GM19025 (cell line): ENCODE measurements at regions not wholly inside any gene's neighbourhood (a gene's known extent, or its start where the extent isn't known, plus 50 kb on each side); places are given as distances from the start of the nearest gene placed in this dataset.

Source experiments
- ATAC-seq: cut with Tn5 transposase; IDR thresholded peaks from one replicate; pipeline ENCODE4 v1.9.1; 2021; ENCODE audit warnings: mild to moderate bottlenecking, low read depth, moderate library complexity; ENCODE audit not compliant: unreplicated experiment

DNA sequence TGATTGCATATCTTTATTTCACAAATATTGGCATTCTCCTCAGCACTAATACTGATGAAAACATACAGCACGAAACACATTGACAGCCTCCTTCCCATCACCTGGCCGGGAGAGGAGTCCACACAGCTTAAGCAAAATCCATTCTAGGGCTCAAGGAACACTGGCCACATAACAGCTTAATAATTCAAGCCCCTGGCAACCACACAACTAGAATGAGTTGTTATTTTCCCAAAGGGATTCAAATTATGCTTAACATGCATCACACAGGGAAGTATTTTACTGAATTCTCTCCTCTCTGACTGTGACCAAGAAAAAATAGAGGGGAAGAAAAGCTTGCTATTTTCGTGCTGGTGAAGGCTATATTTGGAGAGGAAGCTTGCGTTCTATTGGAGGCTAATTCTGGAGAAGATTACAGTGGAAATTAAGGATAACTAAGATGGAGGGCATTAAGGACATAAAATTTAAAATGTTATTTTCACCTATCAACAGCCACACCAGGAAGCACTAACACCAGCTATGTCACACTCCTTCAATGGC lies 198.5 kb downstream of the ADGRG6 start:
- no peak for ATAC-seq

DNA sequence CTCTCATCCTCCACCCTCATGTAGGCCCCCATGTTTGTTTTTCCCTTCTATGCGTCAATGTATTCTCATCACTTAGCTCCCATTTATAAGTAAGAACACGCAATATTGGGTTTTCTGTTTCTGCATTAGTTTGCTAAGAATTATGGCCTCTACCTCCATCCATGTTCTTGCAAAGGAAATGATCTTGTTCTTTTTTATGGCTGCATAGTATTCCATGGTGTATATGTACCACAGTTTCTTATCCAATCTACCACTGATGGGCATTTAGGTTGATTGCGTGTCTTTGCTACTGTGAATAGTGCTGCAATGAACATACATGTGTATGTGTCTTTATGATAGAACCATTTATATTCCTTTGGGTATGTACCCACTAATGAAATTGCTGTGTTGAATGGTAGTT lies 200.0 kb downstream of the ADGRG6 start:
- ATAC-seq = no peak

DNA sequence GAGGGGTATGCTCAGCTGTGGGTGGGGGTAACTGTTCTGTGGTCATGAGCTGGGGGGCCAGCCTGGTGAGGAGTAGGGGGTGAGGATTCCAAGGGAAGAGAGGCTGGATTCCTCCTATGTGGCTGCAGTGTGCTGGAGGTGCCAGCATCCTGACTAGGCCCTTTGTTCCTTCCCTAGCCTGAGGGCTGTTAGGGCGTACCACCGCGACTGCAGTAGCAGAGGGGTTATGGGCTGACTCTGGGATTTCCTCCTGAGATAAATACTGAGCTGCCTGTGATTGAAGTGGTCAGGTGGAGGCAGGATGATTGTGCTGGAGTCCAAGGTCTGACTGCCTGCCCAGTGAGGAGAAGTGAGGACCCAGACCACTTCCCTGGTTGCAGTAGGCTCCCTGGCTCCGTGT lies 205.3 kb downstream of the ADGRG6 start:
- ATAC-seq = no peak

DNA sequence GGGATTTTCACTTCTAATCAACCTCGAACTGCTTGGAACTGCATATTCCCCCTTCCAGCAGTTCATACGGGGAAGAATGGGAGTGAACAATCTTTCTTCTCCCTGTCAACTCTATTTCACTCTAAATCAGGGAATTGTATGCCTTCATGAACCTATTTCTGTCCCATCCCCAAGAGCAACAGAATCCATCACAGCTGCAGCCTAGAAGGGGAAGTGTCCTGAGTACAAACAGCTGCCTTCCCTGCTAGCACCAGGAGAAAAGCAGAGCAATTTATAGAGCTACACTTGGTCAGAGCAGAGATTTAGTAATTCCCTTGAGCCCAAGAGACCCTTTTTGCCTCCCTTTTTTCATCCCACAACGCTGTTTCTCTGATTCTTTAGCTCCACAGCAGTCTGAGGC lies 208.4 kb downstream of the ADGRG6 start:
- ATAC-seq = no peak

DNA sequence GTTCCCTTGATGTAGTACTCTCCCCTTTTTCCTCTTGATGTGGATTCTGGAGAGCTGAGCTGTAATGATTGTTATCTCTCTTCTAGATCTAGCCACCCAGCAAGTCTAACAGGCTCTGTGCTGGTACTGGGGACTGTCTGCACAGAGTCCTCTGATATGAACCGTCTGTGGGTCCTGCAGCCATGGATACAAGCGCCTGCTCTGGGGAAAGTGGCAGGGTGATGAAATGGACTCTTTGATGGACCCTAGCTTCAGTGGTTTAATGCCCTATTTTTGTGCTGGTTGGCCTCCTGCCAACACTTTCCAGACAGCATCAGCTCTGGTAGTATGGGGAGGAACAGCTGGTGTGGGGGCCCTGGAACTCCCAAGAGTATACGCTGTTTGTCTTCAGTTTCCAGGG lies 216.3 kb downstream of the ADGRG6 start:
- ATAC-seq = no peak

DNA sequence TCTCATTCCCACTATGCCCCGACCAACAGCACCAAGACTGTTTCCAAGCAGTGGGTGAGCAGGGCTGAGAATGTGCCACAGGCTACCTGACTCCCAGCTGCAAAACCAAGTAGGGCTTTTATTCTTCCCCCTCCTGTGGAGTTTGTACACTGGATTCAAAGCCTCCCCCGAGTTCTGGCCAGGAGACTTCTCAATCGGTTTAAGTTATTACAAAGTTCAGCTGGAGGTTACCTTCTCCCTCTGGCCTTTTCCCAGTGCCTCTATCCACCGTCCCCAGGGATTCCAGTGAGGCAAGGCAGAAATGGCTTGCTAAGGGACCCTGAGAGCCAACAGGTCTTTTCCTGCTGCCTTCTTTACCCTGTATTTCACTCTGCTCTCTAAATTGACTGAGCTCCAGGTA lies 217.0 kb downstream of the ADGRG6 start:
- no peak for ATAC-seq

DNA sequence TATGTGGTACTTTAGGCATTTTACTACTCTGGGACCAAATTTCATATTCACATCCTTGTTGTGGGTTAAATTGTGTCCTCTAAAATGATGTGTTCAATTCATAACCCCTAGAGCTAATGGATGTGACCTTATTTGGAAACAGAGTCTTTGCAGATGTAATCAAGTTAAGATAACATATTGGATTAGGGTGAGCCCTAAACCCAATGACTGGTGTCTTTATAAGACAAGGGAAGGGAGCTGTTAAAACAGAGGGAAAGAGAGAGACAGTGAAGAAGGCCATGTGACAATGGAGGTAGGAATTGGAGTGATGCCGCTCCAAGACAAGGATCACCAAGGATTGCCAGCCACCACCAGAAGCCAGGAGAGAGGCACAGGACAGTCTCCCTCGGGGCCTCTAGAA lies 220.0 kb downstream of the ADGRG6 start:
- no peak for ATAC-seq

DNA sequence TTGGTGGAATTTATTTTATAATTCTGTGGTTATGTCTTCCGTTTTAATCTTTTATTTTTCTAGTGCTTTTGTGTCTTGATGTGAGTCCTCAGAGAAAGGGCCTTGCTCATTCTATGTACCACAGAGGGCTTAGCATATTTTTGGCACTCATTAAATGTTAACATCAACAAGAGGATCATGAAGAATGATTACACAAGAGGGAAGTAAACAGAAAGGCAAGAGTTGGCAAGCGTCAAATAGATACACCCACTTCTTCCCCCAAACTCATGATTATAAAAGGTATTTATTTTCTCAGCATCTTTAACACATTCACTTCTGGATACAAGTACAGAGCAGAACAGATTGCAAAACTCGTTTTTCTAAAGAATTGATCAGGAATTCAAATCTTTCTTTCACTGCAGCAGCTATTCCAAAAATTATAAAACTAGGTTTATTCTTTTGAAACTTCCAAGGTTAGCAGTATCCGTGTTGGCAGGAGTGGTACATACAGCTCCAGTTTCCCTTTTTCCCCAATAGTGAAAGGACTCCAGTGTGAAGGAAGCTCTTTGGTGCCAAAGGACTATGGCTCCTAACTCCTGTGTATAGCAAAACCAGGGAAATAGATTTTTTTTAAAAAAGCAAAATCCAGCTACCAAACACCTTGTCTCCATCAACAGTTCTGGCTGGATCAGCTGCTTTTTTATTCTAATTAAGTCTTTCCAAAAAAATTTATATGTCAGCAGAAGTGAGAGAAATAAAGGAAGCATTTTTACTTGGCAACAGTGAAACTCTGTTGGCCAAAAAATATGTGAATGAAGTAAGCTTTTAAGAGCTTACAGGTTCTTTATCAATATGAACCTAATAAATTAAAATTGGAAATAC lies 221.9 kb downstream of the ADGRG6 start:
- ATAC-seq = no peak

DNA sequence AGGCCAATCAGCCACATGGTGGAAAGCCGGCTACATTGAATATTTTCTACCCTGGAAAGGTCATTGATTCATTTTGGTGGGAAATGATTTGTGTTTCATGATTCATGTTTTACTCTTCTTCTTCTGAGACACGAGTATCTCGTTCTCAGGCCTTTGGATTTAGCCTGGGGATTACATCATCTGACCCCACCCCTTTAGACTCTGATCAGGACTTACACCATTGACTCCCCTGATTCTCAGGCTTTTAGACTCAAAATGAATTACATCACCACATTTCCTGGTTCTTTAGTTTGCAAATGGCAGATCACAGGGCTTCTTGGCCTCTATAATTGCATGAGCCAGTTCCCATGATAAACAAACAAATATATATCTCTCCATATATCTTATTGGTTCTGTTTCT lies 228.8 kb downstream of the ADGRG6 start:
- no peak for ATAC-seq

DNA sequence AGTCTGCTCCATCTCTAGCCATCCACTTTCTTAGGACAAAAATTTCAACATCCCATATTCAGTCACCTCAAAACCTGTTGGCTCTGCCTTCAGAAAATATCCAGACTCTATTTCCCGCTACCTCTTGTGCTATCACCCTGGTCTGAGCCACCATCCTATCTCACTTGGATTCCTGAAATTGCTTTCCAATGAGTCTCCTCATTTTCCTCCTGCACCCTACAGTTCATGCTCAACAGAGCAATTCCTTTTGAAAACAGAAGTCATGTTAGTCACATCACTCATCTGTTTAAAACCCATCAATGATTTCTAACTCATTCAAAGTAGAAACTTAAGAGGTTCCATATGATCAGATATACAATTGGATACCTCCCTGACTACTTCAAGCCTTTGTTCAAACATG lies 229.9 kb downstream of the ADGRG6 start:
- ATAC-seq = no peak

DNA sequence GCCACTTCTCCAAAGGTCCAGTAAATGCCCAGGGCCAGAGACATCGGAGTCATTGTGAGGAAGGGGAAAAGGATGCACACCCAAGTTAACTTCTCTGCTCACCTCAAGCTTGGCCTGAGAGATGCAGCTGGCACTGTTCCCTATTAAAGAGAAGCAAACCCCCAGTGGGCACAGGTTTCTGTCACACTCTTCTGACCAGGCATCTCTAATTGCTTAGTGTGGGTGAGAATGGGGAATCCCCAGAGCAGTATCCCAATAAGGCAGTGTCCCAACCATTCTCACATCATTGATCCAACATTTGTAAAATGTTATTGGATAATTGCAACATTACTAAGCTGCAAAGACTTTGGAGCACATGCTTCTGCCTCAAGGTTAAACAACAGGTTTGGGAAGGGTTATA lies 232.3 kb downstream of the ADGRG6 start:
- ATAC-seq = no peak

DNA sequence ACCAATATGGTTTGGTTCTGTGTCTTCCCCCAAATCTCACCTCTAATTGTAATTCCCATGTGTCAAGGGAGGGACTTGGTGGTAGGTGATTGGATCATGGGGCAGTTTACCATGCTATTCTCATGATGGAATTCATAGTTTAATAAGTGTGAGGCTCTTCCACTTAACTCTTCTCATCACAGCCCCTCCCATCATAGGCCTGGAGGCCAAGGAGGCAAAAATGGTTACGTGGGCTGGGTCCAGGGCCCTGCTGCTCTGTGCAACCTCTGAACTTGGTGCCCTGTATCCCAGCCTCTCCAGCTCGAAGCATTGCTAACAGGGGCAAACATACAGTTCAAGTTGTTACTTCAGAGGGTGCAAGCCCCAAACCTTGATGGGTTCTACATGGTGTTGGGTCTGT lies 232.7 kb downstream of the ADGRG6 start:
- ATAC-seq = no peak

DNA sequence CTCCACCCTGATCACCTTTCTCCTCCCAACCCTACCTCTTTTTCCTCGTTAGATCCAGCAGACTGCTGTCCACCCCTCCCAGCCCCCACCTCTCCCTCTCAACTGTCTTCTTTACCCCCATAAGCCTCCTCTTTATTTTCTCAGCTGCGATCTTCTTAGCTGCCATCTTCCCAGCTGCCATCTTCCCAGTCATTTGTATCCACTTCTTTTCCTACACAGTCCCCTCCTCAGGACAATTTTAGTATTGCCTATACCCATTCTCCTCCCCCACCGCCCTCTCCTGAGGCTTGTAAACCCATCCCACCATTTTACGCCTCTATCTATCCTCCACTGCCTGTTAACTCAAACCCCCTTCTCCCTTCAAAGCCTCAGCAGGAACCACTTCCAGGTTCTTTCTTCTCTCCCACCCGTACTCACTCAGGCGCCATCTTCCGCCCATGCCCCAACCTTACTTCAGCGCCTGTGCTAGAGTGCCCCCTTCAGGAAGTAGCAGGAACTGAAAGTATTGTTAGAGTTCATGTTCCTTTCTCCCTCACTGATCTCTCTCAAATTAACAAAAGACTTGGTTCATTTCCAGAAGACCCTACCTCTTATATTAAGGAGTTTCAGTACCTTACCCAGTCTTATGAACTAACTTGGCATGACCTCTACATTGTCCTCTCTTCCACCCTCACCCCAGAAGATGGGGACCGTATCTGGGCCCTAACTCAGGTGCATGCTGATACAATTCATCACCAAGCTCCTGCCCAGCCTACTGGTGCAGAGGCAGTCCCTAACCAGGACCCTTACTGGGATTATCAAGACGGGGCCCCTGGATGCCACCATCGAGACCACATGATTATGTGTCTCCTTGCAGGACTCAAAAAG lies 236.0 kb downstream of the ADGRG6 start:
- no peak for ATAC-seq

DNA sequence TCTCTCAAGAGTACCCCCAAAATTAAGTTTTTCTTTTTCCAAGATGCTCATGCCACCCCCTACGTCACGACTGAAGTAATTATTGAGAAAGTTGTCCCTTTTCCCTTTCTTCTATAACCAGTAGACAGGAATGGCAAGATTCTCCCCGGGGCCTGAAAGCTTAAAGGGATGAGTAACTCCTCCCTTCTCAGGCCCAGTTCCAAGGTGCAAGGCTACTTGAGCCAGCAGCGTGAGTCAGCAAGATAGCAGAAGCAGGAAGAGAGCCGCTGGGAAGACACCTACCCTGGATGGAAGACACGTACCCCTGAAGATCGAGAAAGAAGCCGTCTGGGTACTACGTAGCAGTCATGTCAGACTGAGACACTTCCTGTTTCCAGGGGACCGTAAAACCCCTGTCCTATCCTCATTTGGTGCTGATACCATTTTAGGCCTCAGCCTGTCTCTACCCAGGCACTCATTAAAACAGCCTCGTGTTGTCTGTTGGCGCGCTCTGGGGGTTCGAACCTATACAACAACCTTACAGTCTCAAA lies 241.0 kb downstream of the ADGRG6 start:
- no peak for ATAC-seq

DNA sequence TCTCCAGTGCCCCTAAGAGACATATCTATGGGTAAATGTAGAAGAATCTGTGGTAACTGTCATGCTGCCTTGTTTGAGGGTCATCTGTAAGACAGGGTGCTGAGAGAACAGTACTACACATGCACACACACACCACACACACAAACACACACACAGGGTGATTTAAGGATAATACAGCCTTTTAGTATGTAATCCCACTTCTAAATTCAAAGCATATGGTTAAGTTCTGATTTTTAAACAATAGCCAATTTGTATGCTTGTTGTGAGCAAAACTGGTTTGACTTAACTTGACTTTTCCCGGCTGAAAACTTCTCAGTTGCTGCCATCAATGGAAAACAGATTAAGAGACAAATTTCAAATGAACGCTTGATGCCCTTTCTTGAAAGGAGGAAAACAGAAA lies 241.8 kb downstream of the ADGRG6 start:
- ATAC-seq = no peak

DNA sequence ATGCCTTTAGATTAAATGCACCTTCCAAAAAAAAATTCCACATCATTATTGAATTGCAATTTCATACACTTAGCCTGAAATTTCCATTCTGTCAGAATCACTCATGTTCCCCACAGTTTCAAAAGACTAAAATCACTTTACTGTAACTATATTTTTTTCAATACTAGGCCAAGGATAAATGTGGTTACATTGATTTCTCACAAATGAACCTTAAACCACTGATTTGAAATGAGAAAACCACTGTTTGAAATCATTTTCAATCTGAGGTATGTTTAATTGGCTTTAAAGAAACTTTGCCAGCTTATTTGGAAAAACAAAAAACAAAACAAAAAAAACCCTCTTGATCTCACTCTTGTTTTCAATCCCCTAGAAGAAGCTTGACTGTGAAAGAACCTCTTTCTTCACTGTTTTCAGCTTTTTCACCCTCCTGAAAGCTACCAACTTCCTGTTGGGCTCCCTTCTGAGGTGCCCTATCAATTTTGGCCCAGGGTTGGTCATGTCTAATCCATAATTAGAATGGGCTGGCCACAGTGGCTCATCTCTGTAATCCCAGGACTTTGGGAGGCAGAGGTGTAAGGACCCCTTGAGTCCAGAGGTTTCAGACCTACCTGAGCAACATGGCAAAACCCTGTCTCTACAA lies 242.5 kb downstream of the ADGRG6 start:
- ATAC-seq = no peak

DNA sequence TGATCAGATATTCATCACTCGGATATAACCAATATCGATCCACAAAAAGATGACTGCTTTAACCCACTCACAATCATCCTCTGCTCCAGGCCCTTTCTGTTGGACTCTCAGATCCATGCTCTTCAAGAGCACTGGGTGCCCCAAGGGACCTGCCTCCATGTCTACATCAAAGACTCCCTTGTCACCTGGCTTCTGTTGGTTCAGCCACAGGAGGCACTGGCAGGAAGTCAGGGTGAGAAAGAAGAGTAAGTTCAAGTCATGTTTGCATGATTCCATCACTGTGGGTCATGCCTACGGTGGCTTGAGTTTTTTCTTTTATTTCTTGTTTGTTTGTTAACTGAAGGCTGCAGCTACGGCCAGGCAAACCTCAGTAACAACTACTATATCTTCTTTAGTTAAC lies 243.3 kb downstream of the ADGRG6 start:
- ATAC-seq = no peak

DNA sequence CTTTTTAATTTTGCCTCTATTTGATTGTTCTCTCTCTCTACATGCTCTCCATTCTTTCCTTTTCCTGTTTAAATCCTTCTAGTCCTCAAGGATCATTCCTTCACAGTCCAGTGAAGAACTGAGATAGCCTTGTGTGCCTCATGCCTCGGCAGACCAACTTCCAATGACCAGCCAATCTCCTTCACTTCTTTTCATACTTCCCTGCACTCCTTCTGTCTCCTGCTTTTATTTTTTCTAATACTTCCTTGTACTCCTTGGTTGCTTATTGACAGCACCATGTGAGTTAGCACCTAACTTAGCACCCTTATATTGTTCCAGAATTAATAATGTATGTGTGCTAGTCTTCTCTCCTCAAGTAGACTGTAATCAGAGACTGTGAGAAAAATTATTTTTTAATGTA lies 246.8 kb downstream of the ADGRG6 start:
- ATAC-seq = no peak

DNA sequence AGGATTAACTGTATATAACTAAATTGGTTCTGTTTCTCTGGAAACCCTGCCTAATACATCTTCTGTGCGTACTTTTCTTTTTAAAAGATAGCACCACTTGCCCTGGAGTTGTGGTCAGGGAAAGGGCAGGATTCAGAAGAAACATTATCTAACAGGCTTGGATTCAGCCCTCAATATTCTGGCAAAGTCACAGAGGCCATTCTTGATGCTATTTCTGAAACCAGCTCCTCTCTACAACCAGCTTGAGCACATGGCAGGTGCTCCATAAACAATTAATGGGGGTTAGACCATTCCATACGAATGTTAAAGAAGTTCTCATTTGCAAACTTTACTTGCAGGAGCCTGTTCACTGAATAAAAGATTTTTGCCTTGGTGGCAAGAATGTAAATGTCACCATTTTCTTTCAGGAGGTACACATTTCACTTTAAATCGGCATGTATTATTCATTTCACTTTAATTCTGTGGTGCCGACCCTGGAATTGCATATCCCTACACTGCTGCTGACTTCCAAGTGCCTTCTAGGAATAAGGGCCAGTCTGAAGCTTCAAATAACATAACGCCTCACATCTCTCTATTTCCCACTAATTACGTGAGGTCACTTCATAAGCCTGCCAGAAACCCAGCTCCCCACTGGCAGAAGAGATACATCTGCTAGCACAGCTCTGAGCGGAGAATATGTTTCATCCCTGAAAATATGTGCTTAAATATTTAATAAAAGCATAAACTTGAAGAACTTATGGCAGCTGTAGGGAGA lies 248.7 kb downstream of the ADGRG6 start:
- ATAC-seq = no peak

DNA sequence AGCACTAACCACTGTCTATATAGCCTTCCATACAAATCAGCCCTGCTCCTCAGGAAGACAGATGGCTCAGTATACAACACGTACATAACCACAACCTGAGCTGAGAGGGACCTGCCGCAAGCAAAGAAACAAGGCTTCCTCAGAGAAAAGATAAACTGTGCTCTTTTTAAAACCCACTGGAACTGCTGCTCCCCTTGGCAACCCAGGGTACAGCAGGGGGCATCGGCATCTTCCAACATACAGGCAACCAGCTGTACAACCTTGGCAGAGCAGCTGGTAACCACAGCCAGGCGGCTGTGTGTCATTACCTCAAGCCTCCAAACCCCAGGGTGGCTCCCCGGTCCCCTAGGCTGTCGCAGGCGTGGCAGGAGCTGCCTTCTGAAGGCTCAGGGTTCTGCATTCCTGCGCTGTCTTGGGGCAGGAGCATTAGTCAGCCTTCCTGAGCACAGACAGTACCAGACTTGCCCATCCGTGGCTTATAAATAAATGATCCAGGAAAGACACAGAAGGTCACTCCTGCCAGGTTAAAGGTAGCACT lies 249.5 kb downstream of the ADGRG6 start:
- ATAC-seq = no peak
